Endothelial cell (in vitro differentiated cells): ENCODE measurements at regions not wholly inside any gene's neighbourhood (a gene's known extent, or its start where the extent isn't known, plus 50 kb on each side); places are given as distances from the start of the nearest gene placed in this dataset.

ENCODE experiments used
- DNase-seq: peaks from one replicate; pipeline ENCODE4 v3.0.0; 2021; ENCODE audit warnings: low spot score
- H3K27ac Mint-ChIP-seq: one replicate; pipeline ENCODE4 v1.8.0; 2021; ENCODE audit warnings: mixed read lengths, inconsistent platforms; ENCODE audit not compliant: unreplicated experiment
- H3K27me3 Mint-ChIP-seq: one replicate; pipeline ENCODE4 v1.8.0; 2021; ENCODE audit warnings: mild to moderate bottlenecking, moderate library complexity, mixed read lengths, inconsistent platforms; ENCODE audit not compliant: unreplicated experiment
- H3K36me3 Mint-ChIP-seq: one replicate; pipeline ENCODE4 v1.8.0; 2021; ENCODE audit warnings: mild to moderate bottlenecking, low read depth, mixed read lengths, inconsistent platforms; ENCODE audit not compliant: unreplicated experiment
- H3K4me1 Mint-ChIP-seq: one replicate; pipeline ENCODE4 v1.8.0; 2021; ENCODE audit warnings: mild to moderate bottlenecking, mixed read lengths, inconsistent platforms; ENCODE audit not compliant: unreplicated experiment
- H3K4me3 Mint-ChIP-seq: one replicate; pipeline ENCODE4 v1.8.0; 2021; ENCODE audit warnings: mild to moderate bottlenecking, mixed read lengths, inconsistent platforms; ENCODE audit not compliant: unreplicated experiment
- H3K9me3 Mint-ChIP-seq: one replicate; pipeline ENCODE4 v1.8.0; 2021; ENCODE audit warnings: mixed read lengths, inconsistent platforms; ENCODE audit not compliant: unreplicated experiment
- TF ChIP-seq, protein P1 (sequence below): fragments of 200-600 bp; sonication (generic); IDR thresholded peaks from one replicate; pipeline ENCODE4 v1.5.0; 2021; ENCODE audit warnings: antibody characterized with exemption; ENCODE audit not compliant: unreplicated experiment

- TF ChIP-seq, protein P1, sequence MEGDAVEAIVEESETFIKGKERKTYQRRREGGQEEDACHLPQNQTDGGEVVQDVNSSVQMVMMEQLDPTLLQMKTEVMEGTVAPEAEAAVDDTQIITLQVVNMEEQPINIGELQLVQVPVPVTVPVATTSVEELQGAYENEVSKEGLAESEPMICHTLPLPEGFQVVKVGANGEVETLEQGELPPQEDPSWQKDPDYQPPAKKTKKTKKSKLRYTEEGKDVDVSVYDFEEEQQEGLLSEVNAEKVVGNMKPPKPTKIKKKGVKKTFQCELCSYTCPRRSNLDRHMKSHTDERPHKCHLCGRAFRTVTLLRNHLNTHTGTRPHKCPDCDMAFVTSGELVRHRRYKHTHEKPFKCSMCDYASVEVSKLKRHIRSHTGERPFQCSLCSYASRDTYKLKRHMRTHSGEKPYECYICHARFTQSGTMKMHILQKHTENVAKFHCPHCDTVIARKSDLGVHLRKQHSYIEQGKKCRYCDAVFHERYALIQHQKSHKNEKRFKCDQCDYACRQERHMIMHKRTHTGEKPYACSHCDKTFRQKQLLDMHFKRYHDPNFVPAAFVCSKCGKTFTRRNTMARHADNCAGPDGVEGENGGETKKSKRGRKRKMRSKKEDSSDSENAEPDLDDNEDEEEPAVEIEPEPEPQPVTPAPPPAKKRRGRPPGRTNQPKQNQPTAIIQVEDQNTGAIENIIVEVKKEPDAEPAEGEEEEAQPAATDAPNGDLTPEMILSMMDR = no peak
- H3K4me3 Mint-ChIP-seq = no peak overlapping the region
- no peaks in the 10 kb centered on the region for H3K9me3 Mint-ChIP-seq
- no peak overlapping the region for H3K27ac Mint-ChIP-seq
- no peaks in the 10 kb centered on the region for H3K36me3 Mint-ChIP-seq
- peaks cover 2% of the 10 kb centered on the region for H3K27me3 Mint-ChIP-seq
- no peak for DNase-seq
- peaks cover 2% of the 10 kb centered on the region for H3K4me1 Mint-ChIP-seq
Measured at GRCh38 chr1:185408700-185409270, 91.7 kb upstream of the IVNS1ABP start.

GRCh38 chr1:185406691-185407009, 89.6 kb upstream of the IVNS1ABP start:
- Mint-ChIP-seq H3K4me1 (peaks cover 2% of the 10 kb centered on the region), H3K27ac (no peak overlapping the region), H3K27me3 (peaks cover 2% of the 10 kb centered on the region), H3K9me3 (no peaks in the 10 kb centered on the region), H3K4me3 (no peak overlapping the region), H3K36me3 (no peaks in the 10 kb centered on the region)
- no peak for DNase-seq
- TF ChIP-seq, protein P1 = no peak

DNA sequence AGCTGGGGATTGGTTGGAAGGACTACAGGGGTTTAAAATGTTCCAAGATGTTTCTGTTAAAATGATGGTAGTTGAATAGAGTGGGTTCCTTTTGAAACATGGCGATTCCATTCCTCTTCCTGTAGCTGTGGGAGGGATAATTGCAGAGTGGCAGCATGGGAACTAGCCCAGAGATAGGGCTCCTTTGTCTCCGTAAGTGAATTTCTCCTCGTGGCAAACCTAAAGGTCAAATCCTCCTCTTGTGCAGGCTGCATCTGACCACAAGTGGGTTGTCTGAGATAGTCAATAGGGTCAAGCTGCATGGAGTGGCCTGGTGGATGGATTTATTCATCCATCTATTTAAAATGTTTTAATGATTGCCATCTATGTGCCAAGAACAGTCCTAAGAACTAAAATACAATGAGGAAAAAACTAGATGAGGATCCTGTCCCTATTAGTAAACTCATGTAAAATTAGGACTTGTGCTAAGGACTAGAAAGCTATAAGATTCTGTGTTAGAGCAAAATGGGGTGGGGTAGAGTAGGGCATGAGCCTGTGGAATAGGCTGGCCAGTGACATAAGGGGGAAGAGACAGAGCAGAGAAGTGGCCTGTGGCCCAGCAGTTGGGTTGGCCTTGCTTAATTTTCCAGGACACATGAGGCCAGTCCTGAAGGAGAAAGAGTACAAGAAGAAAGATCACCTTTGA, 89.1 kb upstream of the IVNS1ABP start:
- H3K4me3 Mint-ChIP-seq = no peak overlapping the region
- TF ChIP-seq, protein P1 = no peak

DNA sequence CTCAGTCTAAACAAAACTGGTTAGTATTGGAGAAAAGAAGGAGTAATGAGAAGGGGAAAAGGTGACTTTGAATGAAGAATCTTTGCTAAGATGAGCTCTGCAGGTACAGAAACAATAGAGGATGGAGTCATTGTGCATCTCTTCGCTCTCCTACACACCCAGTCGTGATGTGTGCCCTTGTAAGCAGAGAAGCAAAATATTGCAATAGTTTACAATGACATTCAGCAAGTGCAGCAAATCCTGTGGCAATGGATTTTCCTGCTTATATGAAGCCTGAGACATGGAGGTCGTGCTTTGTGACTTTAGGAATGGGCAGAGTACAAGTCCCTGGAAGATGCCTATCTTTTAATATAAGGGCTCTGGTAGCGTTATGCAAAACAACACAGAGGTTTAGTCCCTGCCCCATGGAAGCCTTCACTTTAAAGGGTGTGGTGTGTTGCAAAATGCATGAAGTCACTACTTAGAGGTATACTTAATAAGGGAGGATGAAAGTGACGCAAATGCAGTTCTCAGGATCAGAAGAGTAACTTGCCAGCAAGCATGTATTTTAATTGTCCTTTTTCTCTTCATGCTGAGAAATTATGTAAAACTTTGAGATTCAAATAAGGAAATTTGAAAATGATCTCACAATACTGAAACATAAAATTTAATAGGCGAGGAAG, 88.0 kb upstream of the IVNS1ABP start:
- no peak for DNase-seq
- Mint-ChIP-seq H3K9me3 (no peaks in the 10 kb centered on the region), H3K4me3 (no peak overlapping the region), H3K4me1 (peaks cover 2% of the 10 kb centered on the region), H3K27ac (no peak overlapping the region), H3K36me3 (no peaks in the 10 kb centered on the region), H3K27me3 (peaks cover 2% of the 10 kb centered on the region)
- TF ChIP-seq, protein P1 = no peak

More for the DNA sequence above, 89.1 kb upstream of the IVNS1ABP start:
- Mint-ChIP-seq H3K27ac (no peak overlapping the region), H3K4me1 (peaks cover 2% of the 10 kb centered on the region), H3K36me3 (no peaks in the 10 kb centered on the region), H3K9me3 (no peaks in the 10 kb centered on the region), H3K27me3 (peaks cover 2% of the 10 kb centered on the region)
- no peak for DNase-seq

DNA sequence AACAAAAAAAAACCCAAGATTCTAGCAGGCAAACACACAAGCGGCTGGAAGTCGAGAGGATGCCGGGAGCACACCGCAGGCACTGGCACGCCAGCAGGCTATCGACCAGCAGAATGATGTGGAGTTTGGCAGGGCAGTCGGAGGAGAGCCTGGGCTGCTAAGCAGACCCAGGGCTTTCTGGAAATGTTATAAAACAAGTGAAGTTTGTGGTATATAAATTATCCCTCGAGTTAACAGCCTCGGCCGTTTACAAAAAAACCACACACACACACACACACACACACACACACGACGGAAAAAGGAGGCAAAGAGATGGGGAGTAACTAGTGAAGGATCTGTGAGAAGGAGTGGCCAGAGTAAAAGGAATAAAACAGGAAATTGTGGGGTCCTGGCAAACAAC, 87.2 kb upstream of the IVNS1ABP start:
- peaks cover 2% of the 10 kb centered on the region for H3K4me1 Mint-ChIP-seq
- H3K27me3 Mint-ChIP-seq = peaks cover 2% of the 10 kb centered on the region
- DNase-seq = no peak
- no peak overlapping the region for H3K27ac Mint-ChIP-seq
- no peak overlapping the region for H3K4me3 Mint-ChIP-seq
- H3K36me3 Mint-ChIP-seq = no peaks in the 10 kb centered on the region
- TF ChIP-seq, protein P1 = no peak
- H3K9me3 Mint-ChIP-seq = no peaks in the 10 kb centered on the region
